Thyroid gland (tissue), 4 donors: ENCODE measurements at regions not wholly inside any gene's neighbourhood (a gene's known extent, or its start where the extent isn't known, plus 50 kb on each side); places are given as distances from the start of the nearest gene placed in this dataset.

Source experiments
- DNase-seq, 2 donors: peaks; one replicate each; pipeline ENCODE4 v3.0.0-alpha.2; 2019
- H3K27ac ChIP-seq, 3 donors: fragments of 200-600 bp; sonication (generic); 1 replicate in 2 of 3; 2 replicates in 1 of 3; pipeline ENCODE4 v1.5.1; 2016 to 2019; ENCODE audit warnings: mild to moderate bottlenecking in 1 of 3, moderate library complexity in 1 of 3
- H3K27me3 ChIP-seq: fragments of 200-600 bp; sonication (generic); one replicate; pipeline ENCODE4 v1.5.1; 2019
- H3K36me3 ChIP-seq, 2 donors: fragments of 200-600 bp; sonication (generic); one replicate each; pipeline ENCODE4 v1.5.1; 2016 to 2019
- H3K4me1 ChIP-seq, 2 donors: fragments of 200-600 bp; sonication (generic); one replicate each; pipeline ENCODE4 v1.5.1; 2017 to 2019
- H3K4me3 ChIP-seq, 3 donors: fragments of 200-600 bp; sonication (generic); replicated peaks in 1 of 3; 1 replicate in 2 of 3; 2 replicates in 1 of 3; pipeline ENCODE4 v1.5.1; 2016; ENCODE audit warnings: mild to moderate bottlenecking in 1 of 3
- H3K9me3 ChIP-seq: fragments of 200-600 bp; sonication (generic); one replicate; pipeline ENCODE4 v1.5.1; 2017
- POLR2A ChIP-seq, 2 donors: fragments of 450-650 bp; IDR thresholded peaks; one replicate each; pipeline ENCODE4 v1.6.1; 2017; ENCODE audit warnings: antibody characterized with exemption in 2 of 2, mild to moderate bottlenecking in 2 of 2, moderate library complexity in 1 of 2
- WGBS, 2 donors: methylation state at CpG; one replicate each; pipeline ENCODE4 v1.1.5; 2017; 5-methylcytosine and 5-hydroxymethylcytosine counted together
- intact Hi-C: fragments of 100-400 bp; cut with DNase I; formaldehyde crosslinking; loops from one replicate; pipeline ENCODE4 v1.15.1; 2023
- TF ChIP-seq, protein P1 (sequence below), 6 experiments: fragments of 200-600 bp in 3 of 6; fragments of 450-650 bp in 3 of 6; sonication (generic) in 3 of 6; IDR thresholded peaks; one replicate each; pipeline ENCODE4 v1.5.1; 2016 to 2019; ENCODE audit warnings: antibody characterized with exemption in 6 of 6, mild to moderate bottlenecking in 2 of 6, inconsistent platforms in 1 of 6, moderate library complexity in 1 of 6

GRCh38 chr10:132470410-132471124 lies 67.0 kb upstream of the INPP5A start:
- no peak for TF ChIP-seq POLR2A (IDR thresholded peaks at IDR 0.05)
- TF ChIP-seq, protein P1, sequence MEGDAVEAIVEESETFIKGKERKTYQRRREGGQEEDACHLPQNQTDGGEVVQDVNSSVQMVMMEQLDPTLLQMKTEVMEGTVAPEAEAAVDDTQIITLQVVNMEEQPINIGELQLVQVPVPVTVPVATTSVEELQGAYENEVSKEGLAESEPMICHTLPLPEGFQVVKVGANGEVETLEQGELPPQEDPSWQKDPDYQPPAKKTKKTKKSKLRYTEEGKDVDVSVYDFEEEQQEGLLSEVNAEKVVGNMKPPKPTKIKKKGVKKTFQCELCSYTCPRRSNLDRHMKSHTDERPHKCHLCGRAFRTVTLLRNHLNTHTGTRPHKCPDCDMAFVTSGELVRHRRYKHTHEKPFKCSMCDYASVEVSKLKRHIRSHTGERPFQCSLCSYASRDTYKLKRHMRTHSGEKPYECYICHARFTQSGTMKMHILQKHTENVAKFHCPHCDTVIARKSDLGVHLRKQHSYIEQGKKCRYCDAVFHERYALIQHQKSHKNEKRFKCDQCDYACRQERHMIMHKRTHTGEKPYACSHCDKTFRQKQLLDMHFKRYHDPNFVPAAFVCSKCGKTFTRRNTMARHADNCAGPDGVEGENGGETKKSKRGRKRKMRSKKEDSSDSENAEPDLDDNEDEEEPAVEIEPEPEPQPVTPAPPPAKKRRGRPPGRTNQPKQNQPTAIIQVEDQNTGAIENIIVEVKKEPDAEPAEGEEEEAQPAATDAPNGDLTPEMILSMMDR (IDR thresholded peaks at IDR 0.05) = no peak
- DNase-seq = peak; percentile 79 to 82
- intact Hi-C loops = no loop called here
- Histone ChIP-seq H3K27ac (peak overlapping the region in 1 of 3 donors; percentile 80), H3K4me3 (no peak overlapping the region), H3K9me3 (no peaks in the 10 kb centered on the region), H3K4me1 (peaks cover 18 to 41% of the 10 kb centered on the region in 2 donors), H3K27me3 (no peaks in the 10 kb centered on the region), H3K36me3 (no peaks in the 10 kb centered on the region)
- 47 to 50% methylated on average over 26 of the region's 27 CpGs for WGBS, 2 donors

- intact Hi-C loops = no loop called here
- peak; percentile 52 for DNase-seq
- no peak overlapping the region for H3K4me3 ChIP-seq
- 42 to 45% methylated on average over 4 of the region's 4 CpGs for WGBS, 2 donors
- TF ChIP-seq, protein P1 (IDR thresholded peaks at IDR 0.05) = no peak
- no peak for TF ChIP-seq POLR2A (IDR thresholded peaks at IDR 0.05)
- H3K27ac ChIP-seq = peak overlapping the region in 1 of 3 donors; percentile 80
- no peaks in the 10 kb centered on the region for H3K27me3 ChIP-seq
- no peaks in the 10 kb centered on the region for H3K36me3 ChIP-seq
- H3K4me1 ChIP-seq = peaks cover 18 to 41% of the 10 kb centered on the region in 2 donors
- H3K9me3 ChIP-seq = no peaks in the 10 kb centered on the region
Measured at GRCh38 chr10:132471125-132471451, 66.5 kb upstream of the INPP5A start.

GRCh38 chr10:132471484-132471883 lies 66.1 kb upstream of the INPP5A start:
- intact Hi-C loops = no loop called here

DNA sequence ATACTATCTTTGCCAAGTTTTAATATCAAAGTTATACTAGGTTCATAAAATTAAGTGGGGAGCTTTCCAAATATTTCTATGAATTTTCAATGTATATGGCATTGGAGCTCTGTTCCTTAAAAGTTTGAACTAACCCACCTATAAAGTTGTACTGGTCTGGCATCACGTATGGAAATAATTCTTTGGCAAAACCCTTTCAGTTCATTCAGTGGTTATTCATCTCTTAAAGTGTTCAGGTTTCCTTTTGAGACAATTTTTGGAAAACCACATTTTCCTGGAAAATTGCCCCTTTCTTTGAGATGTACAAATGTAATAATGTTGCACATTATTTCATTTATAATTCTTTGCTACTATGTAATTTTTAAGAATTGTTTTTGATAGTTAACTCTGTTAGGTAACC lies 62.5 kb upstream of the INPP5A start:
- H3K4me1 ChIP-seq = peaks cover 5 to 15% of the 10 kb centered on the region in 2 donors
- no peaks in the 10 kb centered on the region for H3K36me3 ChIP-seq
- no peaks in the 10 kb centered on the region for H3K9me3 ChIP-seq
- DNase-seq = no peak
- whole genome bisulfite sequencing, 2 donors = 75 to 83% methylated on average over 1 of the region's 1 CpG
- H3K27ac ChIP-seq = no peak overlapping the region
- intact Hi-C loops = no loop called here
- H3K4me3 ChIP-seq = no peak overlapping the region
- H3K27me3 ChIP-seq = no peaks in the 10 kb centered on the region
- no peak for TF ChIP-seq POLR2A (IDR thresholded peaks at IDR 0.05)
- TF ChIP-seq, protein P1 (IDR thresholded peaks at IDR 0.05) = no peak

More at GRCh38 chr10:132471484-132471883, 66.1 kb upstream of the INPP5A start:
- Histone ChIP-seq H3K4me3 (no peak overlapping the region), H3K27ac (peak overlapping the region in 1 of 3 donors; percentile 80), H3K4me1 (peaks cover 18 to 41% of the 10 kb centered on the region in 2 donors), H3K9me3 (no peaks in the 10 kb centered on the region), H3K27me3 (no peaks in the 10 kb centered on the region), H3K36me3 (no peaks in the 10 kb centered on the region)
- 94 to 97% methylated on average over 8 of the region's 9 CpGs for WGBS, 2 donors
- no peak for TF ChIP-seq POLR2A (IDR thresholded peaks at IDR 0.05)
- TF ChIP-seq, protein P1 (IDR thresholded peaks at IDR 0.05) = no peak
- no peak for DNase-seq
